Activated naive CD4-positive, alpha-beta T cell treated with anti-CD3 and anti-CD28 coated beads, Interleukin-2, amount 50 U/mL, for 72 hours (primary cell): ENCODE measurements at regions not wholly inside any gene's neighbourhood (a gene's known extent, or its start where the extent isn't known, plus 50 kb on each side); places are given as distances from the start of the nearest gene placed in this dataset.
"Not testable (repeated sequence)": the region's sequence is repeated elsewhere in the genome, so short reads cannot be mapped to it uniquely, and the experiment has no call there.

ENCODE experiments used
- ATAC-seq, 2 donors: fragments of 150-1000 bp; cut with Tn5 transposase; 2 replicates each; pipeline ENCODE4 v1.10.0; 2021; ENCODE audit warnings: mild to moderate bottlenecking in 2 of 2, moderate library complexity in 2 of 2
- DNase-seq, 2 donors: peaks; one replicate each; pipeline ENCODE4 v3.0.0; 2021 to 2022; ENCODE audit warnings: low spot score in 2 of 2
- H3K27ac Mint-ChIP-seq, 2 donors: one replicate each; pipeline ENCODE4 v1.8.0; 2022; ENCODE audit warnings: mild to moderate bottlenecking in 2 of 2, mixed read lengths in 2 of 2
- H3K36me3 Mint-ChIP-seq, 2 donors: one replicate each; pipeline ENCODE4 v1.8.0; 2022; ENCODE audit warnings: mixed read lengths in 2 of 2
- H3K9me3 Mint-ChIP-seq, 2 donors: one replicate each; pipeline ENCODE4 v1.8.0; 2022; ENCODE audit warnings: mixed read lengths in 2 of 2

- H3K27ac Mint-ChIP-seq: no peak overlapping the region
- no peak for DNase-seq
- ATAC-seq: no peak
- H3K36me3 Mint-ChIP-seq: no peaks in the 10 kb centered on the region
- H3K9me3 Mint-ChIP-seq: peaks cover 10 to 13% of the 10 kb centered on the region in 2 donors
Observed at GRCh38 chr18:52222211-52222610, 117.8 kb upstream of the DCC start.

DNA sequence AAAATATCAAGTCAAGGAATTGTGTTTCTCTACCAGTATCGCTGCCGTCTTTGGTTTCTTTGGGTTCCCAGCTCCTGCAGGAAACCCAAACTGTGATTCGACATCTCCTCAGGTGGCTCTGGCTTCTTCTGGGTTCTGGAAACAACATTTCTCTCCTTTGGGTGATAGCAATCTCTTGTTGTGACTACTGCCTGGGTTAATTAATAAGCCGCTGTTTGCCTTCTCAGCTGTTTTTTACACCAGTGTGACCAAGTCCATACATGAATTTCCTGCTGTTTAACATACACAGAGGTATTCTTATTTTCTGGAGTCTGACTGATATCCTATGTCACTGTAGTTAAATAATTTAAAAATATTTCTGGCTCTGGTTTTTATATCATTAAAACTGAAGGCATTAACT lies 112.5 kb upstream of the DCC start:
- DNase-seq: no peak
- no peaks in the 10 kb centered on the region for H3K36me3 Mint-ChIP-seq
- H3K27ac Mint-ChIP-seq: no peak overlapping the region

GRCh38 chr18:52228166-52228565 lies 111.8 kb upstream of the DCC start:
- Mint-ChIP-seq H3K9me3 (peaks cover 3% of the 10 kb centered on the region in 2 donors), H3K36me3 (no peaks in the 10 kb centered on the region), H3K27ac (no peak overlapping the region)
- ATAC-seq (no peak), DNase-seq (no peak)

More for the DNA sequence above, 112.5 kb upstream of the DCC start:
- H3K9me3 Mint-ChIP-seq: peaks cover 3% of the 10 kb centered on the region in 2 donors
- ATAC-seq: no peak

GRCh38 chr18:52236131-52236530 lies 103.9 kb upstream of the DCC start:
- DNase-seq (no peak), ATAC-seq (no peak)
- Mint-ChIP-seq H3K9me3 (peaks cover 11 to 22% of the 10 kb centered on the region in 2 donors), H3K36me3 (no peaks in the 10 kb centered on the region), H3K27ac (no peak overlapping the region)

DNA sequence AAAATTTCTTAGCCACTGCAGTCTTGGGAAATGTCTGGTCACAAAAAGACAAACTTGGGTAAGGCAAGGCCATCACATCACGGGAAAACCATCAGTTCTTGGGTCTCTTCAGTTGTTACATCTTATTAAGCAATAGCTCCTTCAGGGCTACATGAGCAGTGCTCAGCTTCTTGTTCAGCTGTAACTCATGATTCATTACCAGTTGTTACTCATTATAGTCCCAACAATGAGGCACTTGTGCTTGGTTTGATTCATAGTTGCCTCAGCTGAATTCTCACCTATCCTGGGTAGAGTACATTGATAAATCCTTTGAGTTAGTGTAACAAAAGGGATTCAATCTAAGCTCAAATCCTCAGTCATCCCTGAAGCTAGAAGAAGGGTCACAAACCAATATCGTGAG lies 102.4 kb upstream of the DCC start:
- peaks cover 11 to 19% of the 10 kb centered on the region in 2 donors for H3K9me3 Mint-ChIP-seq
- H3K36me3 Mint-ChIP-seq: no peaks in the 10 kb centered on the region
- DNase-seq (no peak), ATAC-seq (no peak)
- no peak overlapping the region for H3K27ac Mint-ChIP-seq

DNA sequence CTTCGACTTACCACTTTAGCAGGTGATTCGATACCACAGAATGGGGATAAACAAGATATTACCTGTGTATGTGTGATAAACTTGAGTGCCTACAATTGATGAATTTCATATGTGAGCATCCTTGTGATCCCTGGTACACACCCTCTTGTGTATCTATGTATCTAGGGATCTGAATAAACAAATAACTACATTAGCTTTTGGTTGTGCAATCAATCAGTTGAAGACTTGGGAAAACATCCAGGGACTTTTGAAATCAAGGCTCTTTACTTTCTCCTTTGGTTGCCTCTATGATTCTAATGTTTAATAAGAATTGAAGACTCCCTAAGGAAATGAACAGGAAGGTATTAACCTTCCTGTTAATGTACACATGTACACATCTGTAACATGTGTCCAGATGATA lies 97.3 kb upstream of the DCC start:
- no peak for ATAC-seq
- no peak overlapping the region for H3K27ac Mint-ChIP-seq
- H3K36me3 Mint-ChIP-seq: no peaks in the 10 kb centered on the region
- H3K9me3 Mint-ChIP-seq: peaks cover 11 to 19% of the 10 kb centered on the region in 2 donors
- DNase-seq: no peak

DNA sequence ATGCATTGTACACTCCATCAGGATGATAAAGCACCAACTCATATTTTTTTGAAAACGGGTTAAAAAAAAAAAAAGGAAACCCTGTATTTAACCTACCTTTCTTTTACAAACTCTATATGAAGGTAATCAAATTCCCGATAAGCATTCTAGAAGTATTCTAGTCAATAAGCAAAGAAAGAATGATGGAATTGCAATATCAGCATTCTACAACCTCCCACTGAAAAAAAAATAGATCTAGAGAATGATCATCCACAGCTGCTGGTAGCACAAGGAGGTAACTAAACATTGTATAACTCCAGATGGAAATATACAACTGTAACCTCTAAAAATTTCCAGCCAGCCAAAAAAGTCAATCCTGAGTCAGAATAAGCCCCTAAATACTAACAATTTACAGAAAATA lies 95.3 kb upstream of the DCC start:
- ATAC-seq (no peak), DNase-seq (no peak)
- Mint-ChIP-seq H3K27ac (no peak overlapping the region), H3K36me3 (no peaks in the 10 kb centered on the region), H3K9me3 (peaks cover 0 to 5% of the 10 kb centered on the region in 2 donors)

DNA sequence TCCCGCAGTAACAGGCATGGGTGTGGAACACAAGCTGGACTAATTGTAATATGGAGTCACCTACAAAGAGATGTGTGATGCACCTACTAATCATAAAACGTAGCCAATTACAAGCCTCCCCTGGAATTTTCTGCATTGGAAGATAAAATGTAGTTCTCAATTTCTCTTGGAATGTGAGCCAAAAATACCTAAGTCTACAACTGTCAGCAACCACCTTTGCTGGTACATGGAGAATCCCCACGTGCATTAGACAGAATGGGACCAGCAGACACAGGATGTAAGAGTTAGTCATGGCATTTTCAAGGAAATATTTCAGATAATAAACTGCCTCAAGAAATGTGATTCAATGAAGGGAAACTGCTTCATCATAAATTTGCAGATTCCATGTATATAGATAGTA lies 85.6 kb upstream of the DCC start:
- no peaks in the 10 kb centered on the region for H3K36me3 Mint-ChIP-seq
- no peak overlapping the region for H3K27ac Mint-ChIP-seq
- DNase-seq: no peak
- no peak for ATAC-seq
- no peaks in the 10 kb centered on the region for H3K9me3 Mint-ChIP-seq

GRCh38 chr18:52257417-52257816 lies 82.6 kb upstream of the DCC start:
- H3K36me3 Mint-ChIP-seq, ATAC-seq, H3K9me3 Mint-ChIP-seq, H3K27ac Mint-ChIP-seq, DNase-seq: not testable (repeated sequence)

DNA sequence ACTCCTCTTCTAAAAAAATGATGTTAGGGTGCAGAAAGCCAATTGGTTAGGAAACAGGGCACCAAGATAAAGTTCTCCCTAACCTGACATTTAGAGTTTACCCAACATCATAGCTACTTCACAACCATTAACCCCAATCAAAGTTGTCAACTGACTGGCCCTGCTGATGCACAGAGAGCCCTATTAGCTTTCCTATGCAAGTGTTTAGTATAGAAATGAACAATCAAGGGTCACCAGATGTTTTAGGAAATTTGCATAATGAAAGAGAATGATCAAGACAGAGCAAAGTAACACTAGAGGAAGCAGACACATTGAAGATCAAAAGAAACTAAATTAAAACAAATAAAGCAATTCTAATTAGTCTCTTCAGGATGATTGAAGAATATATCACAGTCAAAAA lies 64.2 kb upstream of the DCC start:
- H3K9me3 Mint-ChIP-seq: no peaks in the 10 kb centered on the region
- no peaks in the 10 kb centered on the region for H3K36me3 Mint-ChIP-seq
- no peak overlapping the region for H3K27ac Mint-ChIP-seq
- no peak for ATAC-seq
- DNase-seq: no peak

GRCh38 chr18:52277785-52278184 lies 62.2 kb upstream of the DCC start:
- ATAC-seq: no peak
- no peaks in the 10 kb centered on the region for H3K36me3 Mint-ChIP-seq
- H3K27ac Mint-ChIP-seq: no peak overlapping the region
- no peaks in the 10 kb centered on the region for H3K9me3 Mint-ChIP-seq
- no peak for DNase-seq

DNA sequence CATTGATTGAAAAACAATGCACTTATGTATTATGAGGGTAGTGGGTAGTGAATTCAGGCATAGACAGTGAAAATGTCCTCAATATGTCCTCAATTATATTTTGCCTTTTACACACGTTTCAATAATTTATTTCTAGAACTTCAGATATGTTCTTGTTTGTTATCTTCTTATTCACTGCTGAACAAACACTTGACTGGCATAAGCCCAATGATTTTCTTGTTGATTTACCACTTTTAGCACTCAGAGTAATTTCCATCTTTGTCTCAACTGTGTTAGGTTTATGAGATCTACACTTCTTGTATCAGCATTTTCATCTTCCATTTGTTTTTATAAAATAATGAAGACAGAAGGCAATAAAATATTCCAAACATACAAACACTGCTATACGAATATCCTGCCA lies 61.8 kb upstream of the DCC start:
- DNase-seq: no peak
- Mint-ChIP-seq H3K36me3 (no peaks in the 10 kb centered on the region), H3K27ac (no peak overlapping the region), H3K9me3 (no peaks in the 10 kb centered on the region)
- ATAC-seq: no peak

DNA sequence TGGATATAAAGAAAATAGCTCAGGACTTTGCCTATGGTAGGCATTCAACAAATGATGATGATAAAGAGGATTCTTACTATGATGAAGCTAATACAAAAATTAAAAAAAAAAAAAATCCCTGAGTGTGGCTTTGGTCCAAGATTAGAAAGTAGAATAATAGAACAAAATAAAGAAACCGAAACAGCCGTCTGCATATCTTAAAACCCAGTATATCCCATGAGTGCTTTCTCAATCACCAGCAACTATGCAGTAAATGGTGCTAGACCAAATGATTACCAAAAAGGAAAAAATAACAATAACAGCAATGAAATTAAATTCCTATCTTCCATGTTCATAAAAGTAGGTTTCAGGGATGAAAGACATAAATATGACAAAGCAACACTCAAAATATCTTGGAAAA lies 59.3 kb upstream of the DCC start:
- H3K36me3 Mint-ChIP-seq: no peaks in the 10 kb centered on the region
- no peak for DNase-seq
- H3K9me3 Mint-ChIP-seq: peaks cover 0 to 5% of the 10 kb centered on the region in 2 donors
- H3K27ac Mint-ChIP-seq: no peak overlapping the region
- ATAC-seq: no peak

- ATAC-seq: no peak
- DNase-seq: no peak
- Mint-ChIP-seq H3K27ac (no peak overlapping the region), H3K9me3 (peaks cover 5 to 9% of the 10 kb centered on the region in 2 donors), H3K36me3 (no peaks in the 10 kb centered on the region)
Observed at GRCh38 chr18:52283927-52284326, 56.1 kb upstream of the DCC start.

DNA sequence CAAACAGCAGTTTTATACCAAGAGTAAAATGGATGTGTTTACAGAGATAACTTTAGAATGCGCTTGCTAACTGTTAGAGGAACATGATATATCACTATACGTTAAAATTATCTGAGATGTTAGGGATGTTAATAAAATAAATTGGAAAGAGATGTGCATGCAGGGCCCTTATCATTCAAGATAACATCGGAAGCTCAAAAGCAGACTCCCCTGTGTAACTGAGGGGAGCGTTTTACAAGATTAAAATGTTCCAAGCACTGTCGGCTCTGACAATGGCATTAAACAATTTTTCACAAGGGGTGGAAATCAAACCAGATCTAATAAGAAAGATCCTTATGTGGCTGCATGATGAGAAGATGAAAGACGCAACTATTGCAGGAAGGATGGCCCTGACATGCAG lies 53.3 kb upstream of the DCC start:
- DNase-seq (no peak), ATAC-seq (no peak)
- Mint-ChIP-seq H3K27ac (no peak overlapping the region), H3K36me3 (no peaks in the 10 kb centered on the region), H3K9me3 (peaks cover 5 to 9% of the 10 kb centered on the region in 2 donors)

DNA sequence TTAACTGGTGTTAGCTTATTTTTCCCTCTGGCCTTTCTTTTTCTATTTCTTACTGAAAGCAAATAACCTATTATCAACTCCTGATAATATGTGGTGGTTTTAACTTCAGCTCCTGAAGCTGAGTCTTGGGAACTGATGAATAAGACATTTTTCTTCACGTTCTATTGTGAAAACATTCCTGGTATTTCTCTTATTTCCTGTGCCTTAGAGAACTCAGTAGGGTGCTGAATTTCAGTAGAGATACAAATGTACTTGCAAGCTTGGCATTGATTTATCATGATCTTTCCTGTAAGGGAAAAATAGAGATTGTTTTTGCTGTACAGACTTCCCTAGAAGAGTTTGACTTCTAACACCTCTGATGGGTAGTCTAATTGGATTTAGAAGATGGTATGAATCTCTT lies 52.8 kb upstream of the DCC start:
- H3K36me3 Mint-ChIP-seq: no peaks in the 10 kb centered on the region
- no peak overlapping the region for H3K27ac Mint-ChIP-seq

DNA sequence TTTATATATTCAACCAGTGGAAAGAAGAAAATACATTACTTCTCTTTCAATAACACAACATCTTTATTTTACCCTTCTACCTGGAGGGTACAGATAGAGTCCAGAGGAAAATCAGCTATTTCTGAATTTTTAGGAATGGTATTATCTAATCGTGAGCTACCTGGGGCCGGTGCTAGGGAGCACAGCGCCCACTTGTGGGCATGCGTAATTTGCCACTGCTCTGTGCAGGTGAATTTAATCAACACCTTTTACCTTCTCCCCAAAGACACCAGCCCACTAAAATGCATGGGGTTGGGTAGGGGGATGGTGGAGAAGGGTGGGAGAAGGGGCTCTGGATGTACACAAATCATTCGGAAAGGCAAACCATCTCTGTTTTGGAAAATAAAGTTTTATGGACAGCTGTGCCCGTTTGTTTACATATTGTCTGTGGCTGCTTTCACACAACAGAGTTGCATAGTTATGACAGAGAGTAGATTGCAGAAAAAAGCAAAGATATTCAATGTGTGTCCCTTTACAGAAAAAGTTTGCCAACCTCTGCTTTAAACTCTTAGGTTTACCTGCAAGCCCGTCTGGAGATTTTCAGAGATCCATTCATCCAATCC lies 51.5 kb upstream of the DCC start:
- Mint-ChIP-seq H3K27ac (no peak overlapping the region), H3K9me3 (peaks cover 5 to 9% of the 10 kb centered on the region in 2 donors), H3K36me3 (no peaks in the 10 kb centered on the region)
- DNase-seq (peak in 1 of 2 donors; percentile 4), ATAC-seq (peak in 1 of 2 donors; percentile 52)

More for the DNA sequence above, 52.8 kb upstream of the DCC start:
- peaks cover 5 to 9% of the 10 kb centered on the region in 2 donors for H3K9me3 Mint-ChIP-seq
- DNase-seq (no peak), ATAC-seq (no peak)

GRCh38 chr18:52289392-52289791 lies 50.6 kb upstream of the DCC start:
- DNase-seq: no peak
- no peaks in the 10 kb centered on the region for H3K36me3 Mint-ChIP-seq

More at GRCh38 chr18:52289392-52289791, 50.6 kb upstream of the DCC start:
- no peak for ATAC-seq
- peaks cover 5 to 9% of the 10 kb centered on the region in 2 donors for H3K9me3 Mint-ChIP-seq
- H3K27ac Mint-ChIP-seq: no peak overlapping the region
